Activated gamma-delta T cell treated with anti-CD3 and anti-CD28 coated beads, Interleukin-2, amount 50 U/mL, for 16 hours (primary cell): ENCODE measurements at regions not wholly inside any gene's neighbourhood (a gene's known extent, or its start where the extent isn't known, plus 50 kb on each side); places are given as distances from the start of the nearest gene placed in this dataset.
A peak's percentile ranks its signal among the peaks of the same experiment; 100 is the strongest.

Experiments
- DNase-seq: peaks from one replicate; pipeline ENCODE4 v3.0.0-alpha.2; 2020; ENCODE audit warnings: low read depth

GRCh38 chr3:177300842-177301241, 103.6 kb upstream of the TBL1XR1 start:
- no peak for DNase-seq

- DNase-seq: no peak
These were observed 109.0 kb upstream of the TBL1XR1 start for GRCh38 chr3:177306252-177306651.

DNA sequence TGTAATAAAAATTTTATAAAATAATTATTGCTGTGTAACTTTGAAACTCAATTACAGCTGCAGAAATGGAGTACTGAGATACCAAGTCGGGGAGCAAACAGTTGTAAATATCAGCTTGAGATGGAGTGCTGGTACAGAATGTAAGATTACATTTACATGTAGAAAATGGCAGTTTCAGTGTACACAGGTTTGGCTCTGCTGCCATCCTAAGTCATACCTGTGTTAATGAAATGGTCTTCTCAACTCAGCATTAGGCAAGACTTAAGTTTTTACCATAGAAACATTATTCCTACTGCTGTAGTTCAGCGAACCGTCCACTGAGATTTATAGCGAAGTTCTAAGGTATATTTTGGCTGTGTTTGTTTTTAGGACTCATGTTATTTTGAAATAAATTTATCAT, 110.1 kb upstream of the TBL1XR1 start:
- no peak for DNase-seq

DNA sequence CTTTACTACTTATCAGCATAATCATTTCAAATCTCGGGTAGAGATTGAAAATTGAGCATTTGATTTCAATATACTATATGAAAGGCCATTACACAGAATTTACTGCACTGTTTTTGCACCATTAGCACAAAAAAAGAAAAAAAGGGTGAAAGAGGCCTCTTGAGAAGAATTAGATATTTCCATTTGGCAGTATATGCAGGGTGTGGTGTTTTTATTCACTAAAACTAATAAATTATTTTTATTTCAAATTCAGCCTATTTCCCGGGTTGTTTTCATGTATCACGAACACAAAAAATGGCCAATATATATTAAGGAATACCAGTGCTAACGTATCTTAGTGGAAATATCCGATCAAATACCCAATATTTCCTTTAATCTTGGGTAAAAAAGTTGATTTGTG, 110.5 kb upstream of the TBL1XR1 start:
- no peak for DNase-seq

GRCh38 chr3:177308286-177308685, 111.0 kb upstream of the TBL1XR1 start:
- DNase-seq: no peak

- no peak for DNase-seq
These were observed 111.6 kb upstream of the TBL1XR1 start for GRCh38 chr3:177308911-177309310.

- DNase-seq: no peak
These were observed 115.2 kb upstream of the TBL1XR1 start for GRCh38 chr3:177312491-177312890.

GRCh38 chr3:177314897-177315296, 117.6 kb upstream of the TBL1XR1 start:
- no peak for DNase-seq

DNA sequence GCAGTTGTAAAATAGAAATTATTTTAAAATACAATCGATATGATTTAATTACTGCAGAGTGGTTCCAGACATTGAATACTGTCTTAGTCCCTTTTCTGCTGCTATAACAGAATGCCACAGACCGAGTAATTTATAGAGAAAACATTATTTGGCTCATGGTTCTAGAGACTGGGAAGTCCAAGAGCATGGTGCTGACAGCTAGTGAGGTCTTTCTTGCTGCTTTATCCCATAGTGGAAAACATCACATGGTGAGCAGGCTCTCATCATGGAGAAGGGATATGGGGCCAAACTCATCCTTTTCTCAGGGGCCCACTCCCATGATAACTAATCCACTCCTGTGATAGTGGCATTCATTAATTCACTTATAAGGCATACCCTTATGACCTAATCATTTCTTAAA, 120.0 kb upstream of the TBL1XR1 start:
- no peak for DNase-seq

GRCh38 chr3:177318559-177318958, 121.3 kb upstream of the TBL1XR1 start:
- DNase-seq: no peak

- DNase-seq: no peak
These were observed 123.5 kb upstream of the TBL1XR1 start for GRCh38 chr3:177320765-177321247.

DNA sequence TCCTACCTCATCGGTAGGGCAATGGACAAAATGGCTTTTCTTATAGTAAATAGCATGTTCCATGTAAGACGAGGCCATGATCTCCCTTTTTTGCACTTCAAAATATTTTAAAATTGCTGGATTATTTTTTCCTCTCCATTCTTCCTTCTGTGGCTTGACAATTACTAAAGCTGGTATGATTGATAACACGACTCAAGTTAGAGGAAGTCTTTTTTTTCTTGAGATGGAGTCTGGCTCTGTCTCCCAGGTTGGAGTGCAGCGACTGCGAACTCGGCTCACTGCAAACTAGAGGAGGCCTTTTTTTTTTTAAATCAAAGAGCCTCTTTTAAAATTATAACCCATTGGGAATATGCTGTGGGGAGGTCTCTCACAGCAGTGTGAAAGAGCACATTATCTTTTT, 124.5 kb upstream of the TBL1XR1 start:
- DNase-seq: no peak

- DNase-seq: no peak
These were observed 125.6 kb upstream of the TBL1XR1 start for GRCh38 chr3:177322881-177323280.

- no peak for DNase-seq
These were observed 132.6 kb upstream of the TBL1XR1 start for GRCh38 chr3:177329854-177330253.

DNA sequence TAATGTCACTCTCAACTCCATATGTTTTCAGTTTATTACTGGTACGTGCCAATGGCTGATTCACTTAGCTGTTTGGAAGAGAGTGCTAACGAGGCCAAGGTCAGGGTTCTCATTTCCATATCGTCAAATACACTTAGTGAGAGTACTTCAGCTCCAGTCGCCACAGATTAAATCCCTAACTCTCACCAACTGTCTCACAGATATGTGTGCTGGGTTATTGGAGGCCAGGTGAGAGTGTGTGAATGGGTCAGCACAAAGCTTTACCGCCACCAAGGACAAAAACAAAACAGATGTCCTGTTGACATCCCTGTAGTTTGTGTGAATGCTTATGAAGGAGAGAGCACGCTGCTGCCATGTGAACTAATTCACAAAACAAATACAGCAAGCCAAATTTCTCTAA, 133.5 kb upstream of the TBL1XR1 start:
- no peak for DNase-seq

DNA sequence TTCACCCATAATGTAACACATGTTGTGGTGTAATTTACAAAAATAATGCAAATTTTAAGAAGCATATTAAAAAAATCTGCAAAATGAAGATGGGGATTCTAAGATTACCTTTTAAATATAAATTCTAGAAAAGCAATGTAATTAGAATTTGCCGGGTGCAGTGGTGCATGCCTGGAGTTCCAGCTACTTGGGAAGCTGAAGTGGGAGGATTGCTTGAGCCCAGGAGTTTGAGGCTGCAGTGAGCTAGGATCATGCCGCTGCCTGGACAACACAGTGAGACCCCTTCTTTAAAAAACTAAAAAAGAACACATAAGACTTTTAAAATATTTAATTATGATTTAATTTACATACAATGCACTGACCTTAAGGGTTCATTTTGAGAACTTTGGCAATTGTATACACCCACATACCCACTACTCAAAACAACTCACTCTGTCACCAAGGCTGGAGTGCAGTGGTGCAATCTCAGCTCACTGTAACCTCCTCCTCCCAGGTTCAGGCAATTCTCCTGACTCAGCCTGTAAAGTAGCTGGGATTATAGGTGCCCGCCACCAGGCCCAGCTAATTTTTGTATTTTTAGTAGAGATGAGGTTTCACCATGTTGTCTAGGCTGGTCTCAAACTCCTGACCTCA, 134.0 kb upstream of the TBL1XR1 start:
- no peak for DNase-seq

DNA sequence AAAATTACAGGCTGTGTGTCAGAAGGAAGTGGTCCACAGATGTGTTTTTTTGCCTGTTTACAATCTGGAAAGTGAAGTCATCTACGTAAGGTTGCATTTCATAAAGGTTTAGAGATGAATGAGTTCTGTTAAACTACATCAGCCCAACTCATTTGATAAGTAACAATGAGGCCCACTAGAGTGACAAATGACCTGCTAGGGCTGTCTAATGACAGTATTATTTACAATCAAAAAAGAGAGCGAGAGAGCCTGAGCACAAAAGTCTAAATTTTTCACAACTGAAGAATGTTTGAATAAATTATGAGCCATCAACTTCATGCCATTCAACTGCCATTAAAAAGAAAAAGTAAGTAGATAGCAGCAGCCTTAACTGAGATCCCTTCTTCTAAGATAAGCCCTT, 135.7 kb upstream of the TBL1XR1 start:
- DNase-seq: no peak

DNA sequence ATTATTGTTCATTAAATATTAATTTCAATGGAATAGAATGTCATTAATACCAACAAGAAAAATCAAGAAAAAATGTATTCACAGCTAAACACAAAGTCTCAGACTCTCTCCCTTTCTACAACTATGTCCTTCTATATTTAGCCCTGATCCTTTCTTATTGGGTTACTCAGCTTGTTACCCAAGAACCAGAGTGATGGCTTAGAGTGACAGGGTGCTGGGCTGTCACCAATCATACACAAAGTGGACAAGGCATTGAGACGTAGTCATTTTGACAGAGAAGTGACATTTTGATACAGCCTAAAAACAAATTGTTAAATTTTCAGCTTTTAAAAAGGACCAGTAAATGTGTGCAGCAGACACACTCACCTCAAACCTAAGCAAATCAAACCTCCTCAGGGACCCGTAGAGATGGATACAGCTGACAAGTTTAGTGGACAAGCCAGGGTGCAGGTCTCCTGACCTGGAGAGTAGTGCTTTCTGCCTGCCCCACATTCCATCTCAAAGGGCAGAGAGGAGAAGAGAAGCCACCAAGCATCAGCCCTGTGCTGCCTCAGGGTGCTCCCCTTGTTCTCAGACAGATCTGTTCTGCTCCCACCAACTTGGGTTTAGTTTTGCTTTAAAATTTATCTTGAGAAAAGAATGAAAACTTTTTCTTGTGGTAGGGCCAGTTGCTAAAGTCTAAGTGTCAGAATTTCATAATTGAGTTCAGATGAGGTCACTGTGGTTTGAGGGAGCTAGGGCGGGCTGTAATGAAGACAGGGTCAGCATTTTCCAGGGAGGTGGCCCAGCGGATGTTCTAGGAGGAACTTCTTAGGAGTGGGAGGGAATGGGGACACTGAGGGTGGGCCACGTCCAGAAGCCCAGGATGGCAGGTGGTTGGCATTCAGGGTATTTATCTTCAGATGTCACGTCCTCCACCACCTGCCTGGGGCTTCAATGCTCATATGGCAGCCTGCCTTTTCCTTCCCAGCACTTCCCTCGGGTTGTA, 136.5 kb upstream of the TBL1XR1 start:
- DNase-seq: no peak

DNA sequence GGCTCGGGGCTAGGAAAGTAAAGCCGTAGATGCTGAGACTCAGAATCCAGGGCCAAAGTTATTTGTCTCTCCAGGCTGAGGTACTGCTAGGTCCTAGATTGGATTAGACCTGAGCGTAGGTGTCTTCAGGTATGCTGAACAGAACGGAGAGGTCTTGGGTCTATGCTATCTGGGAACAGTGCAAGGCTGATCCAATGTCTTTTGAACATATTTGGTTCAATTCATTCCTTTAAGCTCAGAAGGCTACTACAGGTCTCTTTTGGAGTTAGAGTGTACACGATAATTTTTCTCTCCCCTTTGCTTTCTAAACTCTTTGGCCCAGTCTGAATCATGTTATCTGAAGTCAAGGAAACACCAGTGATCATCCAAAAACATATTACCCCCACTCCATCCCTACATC, 137.5 kb upstream of the TBL1XR1 start:
- no peak for DNase-seq

DNA sequence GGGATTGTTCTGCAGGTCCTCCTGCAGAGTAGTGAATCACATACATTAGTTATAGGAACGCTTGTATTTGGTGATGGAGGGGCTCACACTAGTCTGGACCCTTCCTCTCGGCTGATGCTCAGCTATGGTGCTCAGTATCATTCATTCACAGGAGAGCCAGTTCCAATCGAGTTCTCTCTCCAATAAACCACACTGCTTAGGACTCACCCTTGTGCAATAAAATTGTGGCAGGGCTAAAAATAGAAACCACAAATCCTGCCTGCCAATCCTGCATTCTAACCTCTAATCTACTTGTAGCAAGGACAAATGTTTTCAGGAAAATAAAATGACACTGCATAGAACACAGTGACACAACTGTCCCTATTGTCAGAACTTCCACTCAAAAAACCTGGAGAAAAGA, 138.4 kb upstream of the TBL1XR1 start:
- DNase-seq: no peak

GRCh38 chr3:177336873-177337450, 139.7 kb upstream of the TBL1XR1 start:
- no peak for DNase-seq

DNA sequence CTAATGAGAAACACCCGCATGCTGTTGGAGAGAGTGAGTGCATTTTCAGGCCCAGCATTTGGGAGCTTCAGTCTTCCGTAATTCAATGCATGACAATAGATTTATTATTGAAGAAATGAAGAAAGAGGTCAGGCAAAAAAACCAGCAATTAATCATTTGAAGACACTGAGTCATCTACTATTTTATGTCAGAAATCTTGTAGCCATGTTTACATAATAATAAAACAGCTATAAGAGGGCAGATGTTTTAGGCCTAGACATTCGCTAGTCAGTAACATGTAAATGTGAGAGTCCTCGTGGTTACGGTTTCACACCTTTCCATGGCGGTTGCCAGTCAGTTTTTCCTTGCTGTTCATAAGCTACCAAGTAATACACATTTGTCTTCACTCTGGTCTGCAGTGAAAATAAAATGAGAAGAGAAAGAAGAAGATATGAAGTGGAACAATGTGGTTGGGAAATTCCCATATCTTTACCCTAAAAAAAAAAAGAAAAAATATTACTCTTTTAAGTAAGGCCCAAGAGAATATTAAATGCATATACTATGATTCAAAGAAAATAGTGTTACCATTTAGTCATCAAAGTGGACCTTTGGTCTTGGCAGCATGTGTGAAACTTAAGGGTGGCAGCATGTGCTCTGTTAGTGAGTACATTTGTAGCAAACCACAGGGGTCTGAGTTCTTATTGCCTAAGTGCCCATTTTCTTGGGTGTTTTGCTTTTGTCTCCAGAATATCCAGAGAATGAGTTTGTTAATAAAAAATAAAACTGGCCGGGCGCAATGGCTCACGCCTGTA, 140.5 kb upstream of the TBL1XR1 start:
- peak; percentile 52 for DNase-seq
